HG03457 (cell line): ENCODE measurements at regions not wholly inside any gene's neighbourhood (a gene's known extent, or its start where the extent isn't known, plus 50 kb on each side); places are given as distances from the start of the nearest gene placed in this dataset.

Experiments used
- ATAC-seq: cut with Tn5 transposase; IDR thresholded peaks from one replicate; pipeline ENCODE4 v1.9.1; 2021; ENCODE audit warnings: moderate number of reproducible peaks; ENCODE audit not compliant: unreplicated experiment

DNA sequence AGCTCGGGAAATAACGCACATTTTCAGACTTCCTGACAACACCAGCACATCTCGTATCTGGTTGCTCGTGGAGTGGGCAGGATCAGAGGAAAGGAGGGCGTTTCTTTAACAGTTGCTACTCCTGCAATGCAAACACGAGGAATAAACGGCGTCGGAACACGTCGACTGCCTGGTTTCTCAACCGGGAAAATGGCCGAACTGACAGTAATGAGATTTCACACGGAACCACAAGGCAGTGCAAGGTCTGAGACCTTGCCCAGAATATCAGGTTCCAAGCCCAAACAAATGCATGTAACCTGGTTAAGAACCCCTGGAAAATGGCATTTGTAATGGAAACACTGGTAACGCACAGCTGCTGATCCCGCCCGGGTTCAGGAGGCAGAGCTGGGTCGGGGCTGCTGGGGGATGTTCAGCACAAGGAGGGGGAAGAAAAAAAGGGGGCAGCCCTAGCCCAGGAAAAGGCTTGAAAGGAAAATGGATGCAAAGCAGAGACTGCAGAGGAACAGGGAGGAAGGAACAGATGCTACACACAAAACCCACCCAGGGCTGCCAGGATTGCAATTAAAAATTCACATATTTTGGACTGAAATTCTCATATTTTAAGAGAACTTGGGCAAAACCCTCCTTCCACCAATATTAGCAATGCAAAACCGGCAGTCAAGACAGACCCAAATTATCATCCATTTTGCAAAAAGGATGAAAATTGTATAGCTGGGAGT lies 61.6 kb upstream of the KLHL29 start:
- no peak for ATAC-seq

DNA sequence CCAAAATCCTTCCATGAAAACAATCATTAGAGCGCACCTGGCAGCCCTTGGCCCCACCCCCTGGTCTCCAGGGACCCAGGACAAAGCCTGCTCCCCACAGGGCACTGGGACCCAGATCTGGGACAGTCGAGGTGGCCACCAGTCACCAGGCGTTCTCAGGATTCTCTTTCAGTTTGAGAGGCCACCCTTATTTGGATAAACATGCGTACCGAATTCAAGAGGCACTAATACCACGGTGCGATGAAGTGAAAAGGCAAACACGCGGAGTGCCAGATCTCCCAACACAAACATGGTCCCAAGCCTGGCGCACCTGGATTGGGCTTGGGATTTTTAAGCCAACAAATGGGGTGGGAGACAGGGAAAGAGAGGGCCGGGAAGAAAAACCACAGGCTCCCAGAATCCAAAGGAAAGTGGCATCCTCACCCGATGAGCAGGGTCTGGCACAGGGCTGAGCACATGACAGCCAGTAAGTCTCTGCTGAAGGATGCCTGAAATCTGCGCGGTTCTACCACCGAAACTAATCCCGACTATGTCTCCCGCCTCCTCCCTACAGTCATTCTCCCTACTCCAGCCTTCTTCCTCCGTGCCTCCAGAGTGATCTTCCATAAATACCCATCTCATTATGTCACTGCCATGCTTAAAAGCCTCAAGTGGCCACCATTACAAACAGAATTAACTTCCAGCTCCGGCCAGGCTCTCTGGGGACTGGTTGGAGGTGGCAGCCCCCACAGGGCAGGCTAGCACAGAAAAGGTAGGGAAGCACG lies 60.9 kb upstream of the KLHL29 start:
- no peak for ATAC-seq

DNA sequence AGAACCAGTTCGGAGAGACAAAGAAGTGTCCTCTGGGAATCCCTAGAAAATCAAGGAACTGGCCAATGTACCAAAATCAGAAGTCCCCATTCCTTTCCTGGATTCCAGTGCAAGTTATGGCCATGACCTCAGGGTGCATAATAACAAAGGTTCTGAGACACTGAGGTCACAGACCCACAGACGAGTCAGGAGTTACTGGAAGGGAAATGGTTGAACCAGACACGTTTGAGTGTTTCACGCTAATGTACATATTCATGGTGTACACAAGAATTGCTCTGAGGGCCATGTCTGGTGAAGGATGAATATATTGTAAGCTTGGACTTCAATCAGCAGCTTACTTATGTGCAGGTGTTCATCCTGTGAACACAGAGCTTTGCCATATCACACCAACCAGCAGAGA lies 58.6 kb upstream of the KLHL29 start:
- no peak for ATAC-seq

DNA sequence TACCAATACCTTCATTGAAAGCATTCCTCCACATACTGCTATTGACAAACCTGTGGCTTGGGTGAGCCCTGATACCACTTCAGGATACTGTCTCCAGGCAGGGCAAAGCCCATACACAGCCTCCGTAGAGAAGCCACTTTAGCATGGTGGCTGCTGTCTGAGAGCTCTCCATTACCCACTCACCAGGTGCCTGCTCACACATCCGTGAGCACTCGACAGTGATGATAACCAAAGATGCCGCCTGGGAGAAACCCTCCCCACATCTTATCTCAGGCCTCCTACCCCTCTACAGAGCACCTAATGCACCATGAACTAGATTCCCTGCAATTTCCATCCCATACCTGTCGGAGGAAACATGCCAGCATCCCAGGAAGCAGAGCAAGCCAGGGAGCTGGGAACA lies 57.6 kb upstream of the KLHL29 start:
- no peak for ATAC-seq

DNA sequence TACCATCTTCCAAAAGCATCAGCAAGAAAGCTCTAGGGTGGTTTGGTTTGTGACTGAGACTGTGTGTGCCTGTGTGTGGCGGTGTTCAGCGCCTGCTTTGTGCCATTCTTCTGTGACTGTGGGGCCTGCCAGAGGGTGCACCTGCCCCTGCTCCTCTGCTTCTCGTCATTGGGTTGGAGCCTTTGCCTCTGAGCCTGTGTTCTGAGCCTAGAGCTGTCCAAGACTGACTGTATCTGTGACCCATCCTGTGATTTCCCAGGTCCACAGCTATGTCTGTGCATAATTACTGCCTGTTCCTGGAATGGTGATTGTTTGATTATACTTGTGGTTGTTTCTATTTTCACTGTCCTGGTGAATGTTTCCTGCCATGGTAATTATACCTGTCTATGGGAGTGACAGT lies 57.1 kb upstream of the KLHL29 start:
- ATAC-seq, result no peak

DNA sequence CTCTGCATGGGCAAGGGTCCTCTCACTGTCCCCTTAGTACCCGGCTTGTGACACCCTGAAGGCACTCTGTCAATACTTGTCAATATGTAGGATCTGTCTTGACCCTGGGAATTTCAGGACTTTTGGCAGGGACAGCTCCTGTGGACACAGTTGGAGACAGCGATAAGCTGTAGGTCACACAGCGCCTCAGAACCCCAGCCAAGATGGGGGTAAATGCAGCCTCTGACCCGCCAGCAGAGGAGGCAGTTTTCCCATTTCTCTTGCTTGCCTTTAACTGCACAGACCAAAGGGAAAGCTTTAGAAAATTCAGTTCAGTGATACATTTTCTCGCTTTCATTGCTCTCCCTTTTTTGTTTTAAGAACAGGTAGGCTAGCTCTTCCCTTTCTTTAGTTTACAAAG lies 54.8 kb upstream of the KLHL29 start:
- ATAC-seq, result no peak
